ENCODE measurements at regions not wholly inside any gene's neighbourhood (a gene's known extent, or its start where the extent isn't known, plus 50 kb on each side); places are given as distances from the start of the nearest gene placed in this dataset.

DNA sequence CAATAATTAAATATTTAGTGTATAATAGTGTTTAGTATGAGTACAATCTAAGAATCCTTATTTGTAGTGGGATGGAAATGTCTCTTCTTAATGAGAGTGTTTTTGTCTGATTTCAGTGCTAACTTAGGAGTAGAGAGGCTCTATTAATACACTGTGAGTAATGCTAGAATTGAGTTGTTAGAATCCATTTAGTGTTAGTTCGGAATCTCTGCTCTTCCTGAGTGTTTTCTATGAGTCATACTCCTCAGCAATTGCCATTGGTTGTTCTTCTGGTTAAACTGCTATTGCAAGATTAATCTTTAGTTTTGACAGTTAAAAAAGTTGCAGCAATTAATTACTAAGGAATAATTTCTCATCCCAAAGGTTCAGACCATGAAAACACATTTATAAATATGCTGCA lies 828.6 kb upstream of the POU3F3 start:
- no peak for TF ChIP-seq EZH2 (IDR thresholded peaks at IDR 0.05)
- no peak for TF ChIP-seq FOXP2 (optimal IDR thresholded peaks at IDR 0.05; ENCODE audit: control extremely low read depth, extremely low read length, insufficient read depth)
- TF ChIP-seq POLR2AphosphoS5 (IDR thresholded peaks at IDR 0.05; ENCODE audit: borderline replicate concordance, low read depth, low read length), result no peak

All from SK-N-MC (cell line).